T-helper 2 cell (primary cell): ENCODE measurements at regions not wholly inside any gene's neighbourhood (a gene's known extent, or its start where the extent isn't known, plus 50 kb on each side); places are given as distances from the start of the nearest gene placed in this dataset.
A peak's percentile ranks its signal among the peaks of the same experiment; 100 is the strongest.

Experiments used
- DNase-seq, 5 experiments: peaks; one replicate each; pipeline versions ENCODE4 v3.0.0 to v3.0.0-alpha.2; 2012 to 2022

DNA sequence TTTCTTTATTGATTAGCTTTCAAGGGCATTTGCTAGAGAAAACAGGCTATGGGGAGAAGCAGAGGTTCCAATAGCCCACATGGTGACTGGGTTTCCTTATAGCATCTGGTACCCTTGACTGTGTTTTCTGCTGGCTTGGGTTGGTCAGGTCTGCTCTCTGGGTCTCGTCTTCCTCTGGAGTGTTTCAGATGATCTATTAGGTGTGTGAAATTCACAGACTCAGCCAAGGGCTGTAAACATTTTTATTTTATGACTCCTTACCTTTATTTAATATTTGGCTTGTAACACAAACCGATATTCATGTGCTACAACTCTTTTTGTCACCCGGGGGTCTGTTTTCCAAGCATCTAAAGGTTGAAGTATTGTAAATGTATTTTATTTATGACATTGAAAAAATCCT is 338.9 kb downstream of the GADD45G start:
- DNase-seq = no peak

DNA sequence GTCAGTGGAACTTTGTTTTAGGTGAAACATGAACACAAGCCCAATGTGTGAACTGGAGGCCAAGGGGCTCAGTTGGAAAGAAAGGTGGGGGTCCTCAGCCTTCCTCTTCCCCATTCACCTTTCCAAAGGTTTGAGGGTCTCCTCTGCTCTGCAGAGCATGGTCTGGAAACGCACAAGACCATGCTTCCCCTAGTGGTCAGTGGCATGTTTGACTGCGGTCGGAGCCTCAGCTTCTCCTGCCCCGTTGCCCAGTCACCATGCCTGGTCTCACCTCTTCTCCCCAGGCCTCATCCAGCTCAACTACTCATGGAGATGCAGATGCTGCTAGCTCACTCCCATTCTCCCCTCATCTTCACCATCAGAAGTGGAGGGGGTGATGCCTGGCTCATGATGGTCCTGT is 340.3 kb downstream of the GADD45G start:
- DNase-seq = no peak

DNA sequence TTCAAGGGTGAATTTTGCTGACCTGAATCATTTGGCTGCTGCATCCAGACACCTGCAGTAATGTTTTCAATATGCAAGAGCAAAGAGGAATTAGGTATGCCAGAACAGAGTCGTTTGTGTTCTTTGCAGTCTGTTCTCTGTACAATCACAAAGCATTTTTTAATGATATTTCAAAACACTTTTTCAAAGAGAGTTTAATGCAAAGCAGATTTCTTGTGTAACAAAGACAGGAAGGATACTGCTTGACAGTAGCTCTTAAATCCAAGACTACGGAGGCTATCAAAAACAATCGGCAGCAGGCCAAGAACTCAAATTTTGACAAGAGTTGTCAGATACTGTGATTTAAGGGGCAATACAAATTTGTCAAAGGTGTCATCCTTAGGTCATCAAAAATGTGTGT is 341.9 kb downstream of the GADD45G start:
- DNase-seq = no peak

DNA sequence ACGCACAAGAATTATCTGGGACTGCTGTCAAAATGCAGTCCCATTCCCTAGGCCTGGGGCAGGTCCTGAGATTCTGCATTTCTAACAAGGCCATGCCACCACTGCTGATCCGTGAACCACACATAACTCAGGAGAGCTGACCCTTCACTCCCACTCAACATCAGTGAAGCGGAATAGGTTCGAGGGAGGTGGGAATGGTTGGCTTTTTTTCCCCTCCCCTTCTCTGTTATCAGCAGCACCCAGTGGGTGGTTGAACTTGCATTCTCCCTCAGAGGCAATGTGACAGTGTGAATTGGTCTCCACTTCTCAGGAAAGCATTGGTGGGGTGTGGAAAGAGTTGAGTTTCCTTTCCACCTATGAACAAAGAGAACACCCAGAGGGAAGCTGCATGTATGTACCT is 344.3 kb downstream of the GADD45G start:
- no peak for DNase-seq

DNA sequence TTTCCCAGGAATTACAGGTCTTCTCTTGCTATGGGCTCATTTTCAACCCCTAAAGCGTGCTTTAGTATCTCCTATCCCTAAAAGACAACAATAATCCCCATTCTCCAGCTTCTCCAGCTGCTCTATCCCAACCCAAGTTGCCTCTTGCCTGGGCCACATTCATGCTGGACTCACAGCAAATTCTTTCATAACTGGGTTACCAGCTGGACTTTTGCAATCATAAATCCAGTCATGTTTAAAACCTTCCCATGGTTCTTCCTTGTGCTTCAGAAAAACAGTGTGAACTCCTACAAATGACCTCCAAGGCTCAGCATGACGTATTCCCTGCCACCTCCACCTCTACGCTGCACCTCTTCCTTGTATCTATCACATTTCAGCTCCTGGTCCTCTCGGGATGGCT is 346.9 kb downstream of the GADD45G start:
- DNase-seq = no peak

DNA sequence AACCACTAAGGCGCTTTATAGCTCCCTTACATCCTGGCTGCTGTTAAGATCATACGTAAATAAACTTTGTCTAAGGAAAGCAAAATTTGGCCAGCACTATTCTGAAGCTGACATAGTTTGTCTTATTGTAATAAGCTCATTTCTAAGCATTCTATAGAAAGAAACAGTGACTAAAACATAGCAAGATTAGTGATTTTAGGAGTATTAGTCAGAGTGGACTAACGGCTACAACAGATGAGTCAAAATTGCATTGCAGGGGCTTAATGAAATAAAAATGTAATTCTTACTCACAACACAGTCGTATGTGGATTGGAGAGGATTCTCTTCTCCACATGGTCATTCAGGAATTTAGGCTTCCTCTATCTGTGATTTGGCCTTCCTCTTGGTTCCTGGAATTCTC is 347.6 kb downstream of the GADD45G start:
- peak in 1 of 5 experiments; percentile 47 for DNase-seq

DNA sequence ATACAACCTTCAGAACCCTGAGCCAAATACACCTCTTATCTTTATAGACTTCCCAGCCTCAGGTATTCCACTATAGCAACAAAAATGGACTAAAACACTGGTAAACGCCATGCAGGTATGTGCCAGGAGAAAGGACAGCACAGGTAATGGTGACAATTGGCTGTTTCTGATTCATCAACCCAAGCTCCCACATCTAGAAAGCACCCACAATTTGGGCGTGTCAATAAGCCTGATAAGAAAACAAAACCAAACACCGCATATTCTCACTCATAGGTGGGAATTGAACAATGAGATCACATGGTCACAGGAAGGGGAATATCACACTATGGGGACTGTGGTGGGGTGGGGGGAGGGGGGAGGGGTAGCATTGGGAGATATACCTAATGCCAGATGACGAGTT is 348.5 kb downstream of the GADD45G start:
- peak in 1 of 5 experiments; percentile 36 for DNase-seq

DNA sequence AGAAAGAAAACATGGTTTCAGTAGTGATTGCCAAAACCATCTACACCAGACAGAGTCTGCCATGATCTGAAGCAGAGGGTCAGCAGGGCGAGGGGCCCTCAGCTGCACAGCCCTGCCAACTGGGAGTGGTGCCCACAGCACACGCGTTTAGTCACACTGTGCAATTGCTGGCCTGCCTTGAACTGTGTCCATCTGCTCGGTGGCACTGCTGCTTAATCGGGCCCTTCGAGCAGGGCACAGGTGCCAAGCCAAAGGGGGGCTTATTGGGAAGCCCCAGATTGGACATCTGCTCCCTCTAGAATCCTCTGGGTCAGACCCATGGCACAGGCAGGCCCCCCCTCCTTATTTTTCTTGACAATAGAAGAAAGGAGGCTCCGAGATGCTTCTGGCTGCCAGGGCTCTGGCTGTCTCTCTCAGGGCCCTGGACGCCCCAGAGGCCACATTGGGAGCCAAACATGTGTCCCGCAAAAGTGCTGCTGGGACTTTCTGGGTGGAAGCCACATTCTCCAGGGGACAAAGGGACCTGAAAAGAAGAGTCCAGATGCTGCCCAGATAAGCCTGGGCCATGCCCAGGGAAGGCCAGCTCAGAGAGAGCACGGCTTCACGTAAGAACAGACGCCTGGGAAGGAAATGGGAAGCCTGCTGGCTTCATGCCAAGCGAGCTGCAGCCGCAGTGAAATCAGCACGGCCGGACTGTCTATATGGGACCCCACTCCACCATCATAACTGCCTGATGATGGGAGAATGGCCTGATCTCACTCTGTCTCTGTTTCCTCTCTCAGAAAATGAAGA is 349.2 kb downstream of the GADD45G start:
- no peak for DNase-seq

DNA sequence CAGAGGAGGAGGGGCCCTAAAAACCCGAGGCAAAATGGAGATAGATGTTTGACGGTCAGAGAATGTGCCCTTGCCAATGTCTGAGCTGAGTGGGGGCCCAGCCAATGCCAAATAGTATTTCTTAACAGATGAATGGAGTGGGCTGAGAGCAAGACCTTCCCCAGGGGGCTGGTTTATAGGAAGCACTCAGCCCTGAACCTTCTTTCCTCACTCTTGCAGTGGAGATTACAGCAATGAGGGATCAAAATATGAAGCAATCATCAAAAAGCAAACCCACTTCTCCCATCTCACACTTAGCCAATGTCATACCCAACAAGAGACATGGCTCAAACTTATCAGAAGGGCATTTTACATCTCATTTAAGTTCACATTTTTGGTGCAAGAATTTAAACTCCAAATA is 350.3 kb downstream of the GADD45G start:
- no peak for DNase-seq

DNA sequence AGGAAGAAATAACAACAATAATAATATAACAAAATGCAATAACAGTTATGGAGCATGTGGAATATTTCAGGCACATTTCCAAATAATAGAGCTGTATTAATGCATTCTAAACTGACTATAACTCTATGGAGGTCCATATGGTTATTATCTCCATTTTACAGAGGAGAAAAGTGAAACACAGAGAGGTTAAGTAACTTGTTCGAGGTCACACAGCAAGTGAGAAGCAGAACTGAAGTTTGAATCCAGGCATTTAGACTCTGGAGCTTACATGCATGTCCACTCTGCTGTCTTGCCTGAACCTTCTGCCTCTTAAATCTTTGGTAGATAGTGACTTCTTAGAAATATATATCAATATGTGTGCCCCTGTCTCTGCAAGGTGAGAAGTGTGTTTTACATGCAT is 350.8 kb downstream of the GADD45G start:
- no peak for DNase-seq

DNA sequence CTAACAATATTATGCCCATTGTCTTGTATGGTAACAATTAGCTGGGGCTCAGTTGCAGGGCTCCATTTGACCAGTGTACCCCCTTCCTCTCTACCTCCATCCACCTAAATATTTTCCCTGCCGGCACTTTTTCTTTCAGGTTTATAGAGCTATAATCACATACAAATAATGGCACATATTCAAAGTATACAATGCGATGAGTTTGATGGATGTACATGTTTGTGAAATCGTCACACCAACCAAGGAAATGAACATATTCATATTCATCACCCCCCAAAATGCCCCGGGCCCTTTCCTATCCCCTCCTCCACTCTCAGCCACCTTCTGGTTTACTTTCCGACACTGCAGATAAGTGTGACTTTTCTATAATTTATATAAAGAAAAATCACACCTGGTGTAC is 351.5 kb downstream of the GADD45G start:
- no peak for DNase-seq

DNA sequence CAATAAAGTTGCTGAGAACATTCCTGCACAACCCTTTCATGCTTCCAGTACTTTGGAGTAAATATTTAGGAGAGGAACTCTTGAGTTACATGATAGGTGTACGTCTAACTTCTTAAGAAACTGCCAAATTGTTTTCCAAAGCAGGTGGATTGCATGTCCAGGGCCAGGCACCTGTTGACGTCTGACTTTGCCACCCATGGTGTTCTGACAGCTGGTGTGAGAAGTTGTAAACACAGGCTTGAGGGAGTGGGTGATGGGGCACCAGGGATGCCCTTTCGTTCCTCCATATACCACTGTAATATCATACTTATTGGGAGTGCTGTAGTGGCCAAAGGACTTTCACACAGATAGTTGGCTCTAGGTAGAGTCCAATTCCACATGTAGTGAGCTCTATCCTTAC is 352.1 kb downstream of the GADD45G start:
- DNase-seq = no peak

DNA sequence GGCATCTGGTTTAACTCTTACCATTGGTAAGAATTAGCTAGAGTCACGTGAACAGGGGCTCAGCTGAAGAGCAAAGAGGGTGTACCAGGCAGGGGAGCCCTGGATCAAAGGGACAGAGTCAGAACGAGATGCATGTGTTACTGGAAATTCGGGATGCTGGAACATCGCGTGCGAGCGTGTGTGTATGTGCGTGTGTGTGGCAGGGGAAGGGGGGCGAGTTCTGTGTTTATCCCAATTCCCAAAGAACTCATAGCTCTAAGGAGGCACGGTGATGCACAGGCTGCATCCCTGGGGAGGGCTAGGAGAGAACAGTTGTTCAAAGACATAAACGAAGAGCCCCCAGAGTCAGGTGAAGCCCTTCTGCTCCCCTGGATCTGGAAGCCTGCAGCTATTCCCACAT is 353.3 kb downstream of the GADD45G start:
- no peak for DNase-seq

DNA sequence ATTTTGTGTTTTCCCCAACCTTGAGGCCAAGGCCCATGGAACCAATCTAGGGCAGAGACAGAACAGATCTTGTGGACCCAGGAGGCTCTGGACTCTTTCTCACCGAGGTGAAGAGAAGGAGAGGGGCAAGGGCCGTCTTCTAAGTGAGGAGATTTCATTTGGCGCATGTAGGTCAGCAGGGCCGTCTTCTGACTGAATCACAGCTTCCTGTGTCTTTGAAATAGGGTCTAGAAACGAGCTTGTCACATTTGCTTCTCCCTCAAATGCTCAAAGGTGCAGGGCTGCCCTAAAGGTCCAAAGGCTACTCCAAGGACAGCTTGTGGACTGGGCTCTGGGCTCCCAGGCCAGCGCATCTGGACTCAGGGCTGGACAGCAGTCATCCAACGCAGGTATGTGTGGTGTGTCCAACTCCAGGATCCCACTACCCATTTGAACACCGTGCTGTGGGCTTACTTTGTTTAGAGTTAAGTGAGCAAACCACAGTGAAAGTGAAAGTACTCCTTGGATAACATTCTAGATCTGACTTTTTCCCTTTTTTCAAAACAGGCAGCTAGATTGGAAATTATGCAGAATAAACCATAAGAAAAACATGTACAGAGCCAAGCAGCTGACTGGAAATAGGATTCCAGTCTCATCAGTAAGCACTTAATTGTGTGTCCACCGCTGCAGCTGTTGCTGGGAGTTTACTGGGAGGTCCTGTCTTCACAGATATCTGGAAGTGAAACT is 357.0 kb downstream of the GADD45G start:
- DNase-seq = peak in 1 of 5 experiments; percentile 64

DNA sequence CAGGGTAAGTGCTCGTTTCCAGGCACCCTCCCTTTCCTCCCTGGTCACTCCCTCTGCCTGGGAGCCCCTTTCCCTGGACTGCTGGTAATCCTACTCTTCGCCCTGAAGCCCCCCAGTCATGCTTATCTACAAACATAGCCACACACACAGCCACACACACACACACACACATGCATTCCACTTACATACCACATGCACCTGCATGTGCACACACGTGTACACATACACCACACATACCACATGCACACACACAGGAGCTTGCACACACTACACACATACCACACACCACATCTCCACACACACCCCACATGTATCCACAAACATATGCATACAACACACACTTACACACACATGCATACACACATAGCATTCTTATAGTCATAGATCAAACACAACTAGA is 358.5 kb downstream of the GADD45G start:
- DNase-seq = no peak

DNA sequence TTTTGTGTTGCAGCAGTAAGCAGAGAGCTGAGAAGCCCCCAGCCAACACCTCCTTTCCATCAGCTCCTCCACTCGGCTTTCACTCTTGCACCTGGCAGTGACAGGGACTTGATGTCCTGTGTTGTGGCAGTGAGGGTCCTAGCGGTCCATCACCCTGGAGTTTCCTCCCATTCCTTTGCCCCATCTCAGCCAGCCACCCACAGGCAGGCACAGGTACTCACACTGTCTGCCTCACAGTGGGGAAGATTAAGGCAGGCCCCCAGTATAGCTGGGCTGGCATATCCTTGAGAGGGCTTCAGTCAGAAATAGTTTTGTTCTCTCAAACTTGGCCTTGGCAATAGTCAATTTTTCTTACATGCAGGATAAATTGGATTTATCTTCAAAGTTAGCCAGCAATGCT is 362.7 kb downstream of the GADD45G start:
- no peak for DNase-seq

DNA sequence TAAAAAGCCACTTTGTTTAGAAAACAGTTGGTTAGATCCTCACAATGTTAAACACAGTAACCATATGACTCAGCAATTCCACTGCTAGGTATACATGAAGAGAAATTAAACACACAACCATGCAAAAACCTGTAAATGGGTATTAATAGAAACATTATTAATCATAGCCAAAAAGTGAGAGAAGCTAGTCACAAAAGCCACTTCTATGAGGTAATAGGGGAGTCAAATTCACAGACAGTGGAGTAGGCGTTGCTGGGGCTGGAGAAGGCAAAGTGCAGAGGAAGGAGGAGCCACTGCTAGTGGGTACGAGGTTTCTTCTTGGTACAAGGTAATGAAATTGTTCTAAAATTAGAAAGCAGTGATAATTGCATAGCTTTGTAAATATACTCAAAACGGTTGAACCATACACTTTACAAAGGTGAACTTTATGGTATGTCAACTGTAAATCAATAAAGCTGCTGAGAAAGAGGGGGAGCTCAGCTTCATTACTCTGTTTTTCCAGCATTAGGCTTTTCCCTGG is 364.4 kb downstream of the GADD45G start:
- DNase-seq = peak in 1 of 5 experiments; percentile 73

DNA sequence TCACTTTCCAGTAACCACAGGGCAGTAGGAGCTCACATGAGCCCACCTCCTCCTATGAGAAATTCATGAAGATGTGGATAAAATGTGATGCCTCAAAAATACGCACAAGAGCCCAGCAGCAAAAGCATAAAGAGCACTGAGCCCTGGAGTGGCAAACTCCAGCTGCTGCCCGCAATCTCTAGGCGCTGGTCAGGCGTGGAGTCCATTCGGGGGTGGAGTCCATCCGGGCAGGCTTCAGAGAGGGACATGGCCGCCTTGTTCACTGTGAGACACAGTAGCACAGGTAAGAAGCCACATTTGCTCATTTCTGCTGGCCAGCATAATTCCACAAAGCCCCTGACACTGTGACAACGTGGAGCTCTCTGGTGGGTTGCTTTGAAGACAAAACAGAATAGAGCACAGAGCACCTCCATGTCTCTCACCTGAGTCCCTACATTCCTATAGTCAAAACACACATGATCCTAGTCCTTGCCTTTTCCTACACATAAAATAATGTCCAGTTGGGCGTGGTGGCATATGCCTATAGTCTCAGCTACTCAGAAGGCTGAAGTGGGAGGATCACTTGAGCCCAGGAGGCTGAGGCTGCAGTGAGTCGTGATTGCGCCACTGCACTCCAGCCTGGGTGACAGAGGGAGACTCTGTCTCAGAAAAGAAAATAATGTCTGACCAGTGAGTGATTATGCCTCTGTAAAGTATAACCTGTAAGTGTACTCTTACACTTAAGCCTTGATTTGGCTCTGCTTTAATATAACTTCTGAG is 365.2 kb downstream of the GADD45G start:
- DNase-seq = no peak

DNA sequence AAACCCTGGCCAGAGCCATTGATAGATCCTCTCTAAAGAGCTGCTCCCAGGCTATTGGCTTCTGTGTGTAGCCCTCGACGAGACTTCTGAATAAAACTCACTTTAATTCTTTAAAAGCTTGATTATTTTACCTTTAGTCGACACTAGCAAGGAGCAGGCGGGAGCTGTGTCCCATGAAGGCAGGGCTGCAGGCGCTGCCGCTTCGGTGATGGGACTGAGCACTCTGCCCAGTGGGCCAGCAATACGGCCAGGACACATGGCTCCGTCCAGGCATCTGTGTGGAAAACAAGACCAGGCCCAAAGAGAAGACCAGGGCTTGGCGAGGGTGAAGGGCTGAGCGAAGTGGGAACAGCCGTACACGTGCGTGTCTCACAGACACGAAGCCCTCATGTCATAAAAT is 365.9 kb downstream of the GADD45G start:
- no peak for DNase-seq

DNA sequence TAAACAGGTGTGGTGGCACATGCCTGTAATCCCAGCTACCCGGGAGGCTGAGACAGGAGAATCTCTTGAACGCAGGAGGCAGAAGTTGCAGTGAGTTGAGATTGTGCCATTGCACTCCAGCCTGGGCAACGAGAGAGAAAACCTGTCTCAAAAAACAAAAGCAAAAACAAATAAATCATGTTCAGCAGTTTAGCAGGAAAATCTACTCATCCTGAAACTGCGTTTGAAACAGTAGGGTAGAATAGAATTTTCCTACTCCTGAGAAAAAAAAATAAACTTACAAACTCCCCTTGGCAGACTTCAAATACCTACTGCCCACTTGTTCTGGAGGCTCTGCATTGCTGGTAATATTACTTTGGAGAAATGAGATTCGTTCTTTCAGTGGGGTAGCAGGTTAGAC is 367.7 kb downstream of the GADD45G start:
- DNase-seq = peak in 1 of 5 experiments; percentile 45

DNA sequence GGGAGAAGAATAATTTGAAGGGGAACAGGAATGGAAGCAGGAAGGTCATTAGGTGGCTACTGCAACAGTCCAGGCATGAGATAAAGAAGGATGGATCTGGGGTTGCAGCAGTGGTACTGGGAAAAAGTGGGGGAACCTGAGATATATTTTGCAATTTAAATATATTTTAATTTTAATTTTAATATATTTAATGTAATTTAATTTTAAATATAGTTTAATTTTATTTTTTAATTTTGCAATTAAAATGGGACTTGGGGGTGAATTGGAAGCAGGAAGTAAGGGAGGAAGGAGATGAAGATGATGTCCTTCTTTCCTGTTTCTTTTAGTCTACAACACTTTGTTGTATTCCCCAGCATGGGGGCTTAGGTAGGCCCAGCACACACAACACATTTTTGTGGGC is 369.8 kb downstream of the GADD45G start:
- no peak for DNase-seq

DNA sequence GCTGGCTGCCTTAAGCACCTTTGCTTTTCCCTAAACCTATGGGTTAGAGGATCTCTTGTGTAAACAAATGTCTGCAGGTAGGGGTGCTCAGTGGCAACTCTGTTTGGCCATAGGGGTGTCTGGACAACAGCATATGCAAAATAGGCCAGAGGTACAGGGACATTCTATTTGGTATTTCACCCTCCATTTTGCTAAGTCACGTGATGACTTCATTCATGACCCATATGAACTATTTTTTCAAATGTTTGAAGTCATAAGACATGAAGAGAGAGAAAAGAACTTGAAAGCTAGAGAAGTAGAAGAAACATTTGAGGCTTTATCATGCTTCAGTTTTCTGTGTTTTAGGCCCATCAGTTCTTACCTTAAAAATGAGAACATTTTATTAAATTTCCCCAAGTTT is 370.2 kb downstream of the GADD45G start:
- DNase-seq = no peak

DNA sequence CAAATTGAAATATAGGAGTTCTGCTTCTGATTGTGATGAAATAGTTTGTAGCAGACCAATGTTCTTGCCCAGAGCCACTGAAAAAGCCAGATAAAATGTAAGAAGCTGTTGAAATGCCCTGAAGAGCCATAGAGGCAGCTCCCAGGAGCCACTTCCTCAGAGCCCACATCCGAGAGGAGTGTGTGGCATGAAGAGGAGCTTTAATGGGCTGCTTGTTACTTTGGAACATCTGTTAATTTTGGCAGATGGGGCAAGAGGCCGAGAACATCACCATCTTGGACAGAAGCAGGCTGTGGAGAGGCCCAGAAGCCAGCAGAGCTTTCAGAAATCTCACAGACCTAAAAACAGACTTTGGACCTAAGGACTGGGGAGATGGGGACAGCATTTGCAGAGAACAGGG is 370.8 kb downstream of the GADD45G start:
- DNase-seq = no peak
